ENCODE measurements at regions not wholly inside any gene's neighbourhood (a gene's known extent, or its start where the extent isn't known, plus 50 kb on each side); places are given as distances from the start of the nearest gene placed in this dataset.
"Not testable (repeated sequence)": the region's sequence is repeated elsewhere in the genome, so short reads cannot be mapped to it uniquely, and the experiment has no call there.

- no peak for DNase-seq (ENCODE audit: low read depth in 2 of 2)
Observed at GRCh38 chr20:40890635-40891034, 138.0 kb upstream of the TOP1 start.

- DNase-seq (ENCODE audit: low read depth in 2 of 2), result no peak
Observed at GRCh38 chr20:40891351-40891750, 137.3 kb upstream of the TOP1 start.

- DNase-seq (ENCODE audit: low read depth in 2 of 2), result no peak
Observed at GRCh38 chr20:40892642-40893041, 136.0 kb upstream of the TOP1 start.

DNA sequence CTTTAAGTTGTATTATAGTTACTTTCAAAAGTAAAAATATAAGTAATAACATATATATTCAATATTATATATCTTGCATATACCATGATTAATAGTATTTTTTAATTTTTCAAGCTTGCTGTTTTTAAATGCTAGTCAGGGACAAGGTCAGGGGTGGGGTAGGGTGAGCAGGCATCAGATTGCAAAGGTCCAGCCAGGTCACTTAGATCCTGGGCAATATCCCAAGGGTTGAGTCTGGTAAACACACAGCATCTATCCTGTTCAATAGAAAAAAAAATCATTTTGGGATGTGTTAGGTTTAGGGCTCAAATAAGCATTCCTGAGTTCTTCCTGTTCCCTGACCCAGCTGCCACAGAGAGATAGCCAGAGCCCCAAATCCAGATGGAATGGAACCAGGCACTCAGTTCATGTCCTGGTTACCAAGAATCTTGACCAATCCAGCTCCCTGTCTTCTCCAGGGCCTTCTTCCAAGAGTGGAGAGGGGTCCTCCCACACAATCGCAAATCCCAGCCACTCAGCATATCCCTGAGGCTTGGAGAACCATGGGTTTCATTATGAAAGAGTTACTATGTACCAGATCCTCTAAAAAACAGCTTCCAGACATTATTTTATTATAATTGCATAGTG is 134.9 kb upstream of the TOP1 start:
- DNase-seq (ENCODE audit: low read depth in 2 of 2), result no peak

DNA sequence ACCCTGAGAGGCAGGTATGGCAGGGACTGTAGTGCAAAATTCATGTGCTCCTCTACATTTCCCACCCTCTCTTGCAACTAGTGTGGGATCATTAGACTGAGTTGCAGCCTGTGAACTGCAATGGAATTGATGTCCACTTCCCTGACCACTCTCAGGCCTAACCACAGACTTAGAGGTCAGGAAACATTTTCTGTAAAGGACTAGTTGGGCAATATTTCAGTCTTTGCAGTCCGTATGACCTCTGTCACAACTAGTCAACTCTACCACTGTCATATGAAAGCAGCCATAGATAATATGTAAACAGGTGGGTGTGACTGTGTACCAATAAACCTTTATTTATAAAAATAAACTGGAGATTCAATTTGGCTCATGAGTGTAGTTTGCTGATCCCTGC is 134.4 kb upstream of the TOP1 start:
- DNase-seq (ENCODE audit: low read depth in 2 of 2), result no peak

- no peak for DNase-seq (ENCODE audit: low read depth in 2 of 2)
Observed at GRCh38 chr20:40895182-40895581, 133.4 kb upstream of the TOP1 start.

DNA sequence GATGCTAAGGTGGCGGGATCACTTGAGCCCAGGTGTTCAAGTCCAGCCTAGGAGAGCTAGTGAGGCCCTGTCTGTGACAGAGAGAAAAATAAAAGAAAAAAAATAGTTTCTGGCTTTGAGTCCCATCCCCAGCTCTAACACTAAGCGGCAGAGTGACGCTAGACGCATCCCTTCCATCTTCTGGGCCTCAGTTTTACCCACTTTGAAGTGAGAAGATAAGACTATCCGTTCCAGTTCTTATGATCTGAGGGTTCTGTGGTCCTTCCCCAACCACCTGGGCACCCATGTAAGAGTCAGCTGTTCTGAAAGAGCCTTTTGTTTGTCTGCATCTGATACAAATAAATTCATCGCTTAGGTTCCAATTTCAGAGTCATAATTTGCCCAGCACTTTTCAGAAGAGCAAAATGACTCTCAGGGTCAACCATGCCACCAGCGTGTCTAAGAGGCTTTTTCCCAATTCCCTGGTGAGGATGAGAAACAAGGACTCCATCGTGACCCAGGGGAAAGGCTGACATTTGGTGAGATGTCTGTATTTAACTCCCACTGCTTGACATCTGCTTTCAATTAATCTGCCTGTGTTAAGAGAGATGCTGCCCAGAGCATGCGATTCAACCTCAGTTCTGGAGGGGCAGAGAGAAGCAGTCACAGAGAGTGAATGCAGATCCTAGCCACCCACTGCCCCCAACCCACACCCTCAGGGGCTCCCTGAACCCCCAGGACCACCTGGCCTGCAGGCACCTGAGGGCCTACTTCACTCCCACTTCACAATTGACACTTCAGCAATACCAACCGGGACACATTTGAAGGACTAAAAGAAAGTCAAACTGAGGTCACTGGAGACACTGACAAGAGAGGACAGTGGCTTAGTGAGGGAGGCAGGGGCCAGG is 131.6 kb upstream of the TOP1 start:
- no peak for DNase-seq (ENCODE audit: low read depth in 2 of 2)

- DNase-seq (ENCODE audit: low read depth in 2 of 2), result no peak
Observed at GRCh38 chr20:40899344-40899743, 129.3 kb upstream of the TOP1 start.

- no peak for DNase-seq (ENCODE audit: low read depth in 2 of 2)
Observed at GRCh38 chr20:40900666-40901215, 127.9 kb upstream of the TOP1 start.

GRCh38 chr20:40902661-40903060 is 126.0 kb upstream of the TOP1 start:
- DNase-seq (ENCODE audit: low read depth in 2 of 2), result no peak

- no peak for DNase-seq (ENCODE audit: low read depth in 2 of 2)
Observed at GRCh38 chr20:40908309-40908708, 120.3 kb upstream of the TOP1 start.

DNA sequence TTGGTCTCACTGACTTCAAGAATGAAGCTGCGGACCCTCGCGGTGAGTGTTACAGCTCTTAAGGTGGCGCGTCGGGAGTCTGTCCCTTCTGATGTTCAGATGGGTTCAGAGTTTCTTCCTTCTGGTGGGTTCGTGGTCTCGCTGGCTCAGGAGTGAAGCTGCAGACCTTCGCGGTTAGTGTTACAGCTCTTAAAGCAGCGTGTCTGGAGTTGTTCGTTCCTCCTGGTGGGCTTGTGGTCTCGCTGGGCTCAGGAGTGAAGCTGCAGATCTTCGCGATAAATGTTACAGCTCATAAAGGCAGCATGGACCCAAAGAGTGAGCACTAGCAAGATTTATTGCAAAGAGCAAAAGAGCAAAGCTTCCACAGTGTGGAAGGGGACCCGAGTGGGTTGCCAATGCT is 119.1 kb upstream of the TOP1 start:
- not testable (repeated sequence) for DNase-seq (ENCODE audit: low read depth in 2 of 2)

GRCh38 chr20:40910436-40910835 is 118.2 kb upstream of the TOP1 start:
- not testable (repeated sequence) for DNase-seq (ENCODE audit: low read depth in 2 of 2)

DNA sequence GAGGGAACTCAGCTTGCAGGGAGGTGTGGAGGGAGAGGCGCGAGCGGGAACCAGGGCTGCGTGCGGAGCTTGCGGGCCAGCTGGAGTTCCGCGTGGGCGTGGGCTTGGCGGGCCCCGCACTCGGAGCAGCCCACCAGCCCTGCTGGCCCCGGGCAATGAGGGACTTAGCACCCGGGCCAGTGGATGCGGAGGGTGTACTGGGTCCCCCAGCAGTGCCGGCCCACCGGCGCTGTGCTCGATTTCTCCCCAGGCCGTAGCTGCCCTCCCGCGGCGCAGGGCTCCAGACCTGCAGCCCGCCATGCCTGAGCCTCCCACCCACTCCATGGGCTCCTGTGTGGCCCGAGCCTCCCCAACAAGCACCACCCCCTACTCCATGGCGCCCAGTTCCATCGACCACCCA is 117.5 kb upstream of the TOP1 start:
- DNase-seq (ENCODE audit: low read depth in 2 of 2), result not testable (repeated sequence)

DNA sequence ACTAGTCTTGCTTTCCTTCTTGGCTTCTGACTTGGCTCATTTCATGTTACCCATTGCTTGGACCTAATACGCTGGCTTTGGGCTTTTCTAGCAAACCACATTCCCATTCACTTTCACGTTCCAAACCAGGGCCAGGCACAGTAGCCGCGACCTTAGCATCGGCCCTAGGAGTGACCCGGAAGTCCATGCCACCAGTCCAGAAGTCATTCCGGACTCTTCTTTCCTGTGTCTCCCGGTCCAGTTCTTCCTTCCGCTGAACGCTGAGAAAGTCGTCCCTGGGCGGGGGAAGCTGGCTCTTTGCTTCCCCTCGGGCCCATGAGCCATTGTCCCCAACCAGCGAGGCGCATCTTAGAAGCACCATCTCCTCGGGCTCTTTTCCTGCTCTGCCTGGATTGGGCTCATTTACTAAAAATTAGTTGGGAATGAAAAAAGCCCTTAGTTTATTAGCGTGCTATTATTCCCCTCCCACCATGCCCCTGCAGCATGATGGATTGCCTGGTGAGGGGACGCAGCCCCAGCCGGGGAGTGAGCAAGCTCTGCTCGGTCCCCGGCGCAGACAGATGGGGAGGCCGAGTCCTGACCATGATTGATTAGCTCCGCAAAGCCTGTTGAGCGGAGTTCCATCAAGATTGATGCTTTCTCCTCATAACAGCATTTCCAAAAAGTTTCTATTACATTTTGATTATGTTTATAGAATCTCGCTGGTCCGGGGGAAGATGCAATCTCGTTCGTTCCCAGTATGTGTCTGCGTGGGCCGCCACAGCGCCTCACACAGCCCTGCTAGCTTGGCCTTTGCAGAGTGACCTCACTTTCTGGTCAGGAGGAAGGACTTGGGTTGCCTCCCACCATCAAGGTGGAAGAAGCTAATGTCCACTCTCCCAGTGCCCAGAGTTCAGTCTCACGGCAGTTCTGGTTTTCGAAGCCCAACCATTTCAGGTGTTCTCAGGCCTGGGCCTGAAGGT is 115.1 kb upstream of the TOP1 start:
- DNase-seq (ENCODE audit: low read depth in 2 of 2), result no peak

- DNase-seq (ENCODE audit: low read depth in 2 of 2), result no peak
Observed at GRCh38 chr20:40915756-40916155, 112.9 kb upstream of the TOP1 start.

DNA sequence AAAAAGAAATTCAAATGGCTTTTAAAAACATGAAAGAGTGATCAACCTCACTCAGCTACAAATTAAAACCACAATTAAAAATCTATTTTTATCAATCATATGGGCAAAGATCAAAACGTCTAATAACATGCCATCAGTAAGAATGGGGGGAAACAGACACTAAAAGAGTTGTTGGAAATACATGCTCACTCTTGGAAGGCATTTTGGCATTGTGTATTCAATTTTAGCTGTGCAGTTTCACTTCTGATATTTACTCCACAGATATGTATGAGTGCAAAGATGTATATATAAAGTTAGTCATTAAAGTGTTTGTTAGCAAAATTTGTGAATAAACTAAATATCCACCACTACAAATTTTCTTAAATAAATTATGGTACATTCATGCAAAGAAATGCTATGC is 112.3 kb upstream of the TOP1 start:
- DNase-seq (ENCODE audit: low read depth in 2 of 2), result no peak

DNA sequence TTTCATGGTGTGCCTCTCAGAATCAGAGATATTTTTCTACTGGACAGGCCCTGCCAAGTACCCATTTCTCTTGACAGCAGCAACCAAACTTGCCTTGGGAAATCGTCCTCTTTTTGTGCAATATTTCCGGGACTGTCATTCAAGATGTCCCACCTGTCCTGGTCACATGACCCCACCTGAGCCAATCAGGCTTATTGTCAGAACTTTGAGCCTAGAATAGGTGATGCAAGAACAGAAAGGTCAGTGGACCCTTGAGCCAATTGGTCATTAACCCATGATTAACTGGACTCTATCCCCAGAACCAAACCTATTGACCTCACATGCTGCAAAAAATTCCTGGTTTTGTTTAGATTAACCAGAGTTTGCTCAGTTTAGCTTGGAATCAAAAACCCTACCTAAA is 108.3 kb upstream of the TOP1 start:
- DNase-seq (ENCODE audit: low read depth in 2 of 2), result no peak

DNA sequence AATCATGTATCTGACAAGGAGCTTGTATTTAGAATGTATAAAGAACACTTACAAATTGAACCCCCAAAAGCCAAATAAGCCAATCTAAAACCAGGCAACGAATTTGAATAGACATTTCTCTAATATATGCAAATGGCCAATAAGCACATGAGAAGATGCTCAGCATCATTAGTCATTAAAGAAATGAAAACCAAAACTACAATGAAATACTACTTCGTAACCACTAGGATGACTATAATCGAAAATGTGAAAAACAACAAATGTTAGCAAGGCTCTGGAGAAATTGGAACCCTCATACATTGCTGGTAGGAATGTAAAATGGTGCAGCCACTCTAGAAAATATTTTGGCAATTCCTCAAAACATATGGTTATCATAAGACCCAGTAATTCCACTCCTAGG is 105.8 kb upstream of the TOP1 start:
- DNase-seq (ENCODE audit: low read depth in 2 of 2), result no peak

DNA sequence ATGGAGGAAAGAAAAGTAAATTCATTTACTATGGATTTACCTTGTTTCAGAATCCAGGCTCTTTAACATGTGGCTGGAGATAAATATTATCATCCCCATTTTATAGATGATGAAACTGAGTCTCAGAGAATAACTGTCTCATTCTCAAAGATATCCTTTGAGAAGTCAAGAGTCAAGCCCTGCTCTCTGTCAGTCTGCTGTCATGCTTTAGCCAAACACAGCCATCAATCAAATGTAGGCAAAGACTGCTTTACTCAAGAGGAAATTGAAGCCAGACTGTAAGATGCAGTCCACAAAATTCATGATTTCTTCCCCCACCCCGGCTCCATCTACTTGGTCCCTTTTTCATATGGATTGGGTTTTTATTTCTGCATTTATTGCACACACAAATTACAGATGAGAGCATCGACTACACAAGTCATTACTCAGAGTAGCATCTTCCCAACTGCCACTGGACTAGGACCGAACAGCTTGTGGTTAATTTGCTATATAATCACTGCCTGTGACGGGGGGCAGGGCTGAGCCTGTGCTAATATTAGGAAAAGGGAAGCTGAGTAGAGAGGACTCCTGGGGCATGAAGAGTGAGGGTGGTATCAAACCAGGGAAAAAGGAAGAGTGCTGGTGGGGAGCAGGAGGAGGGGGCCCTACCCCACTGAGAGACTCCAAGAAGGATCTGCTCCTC is 102.7 kb upstream of the TOP1 start:
- no peak for DNase-seq (ENCODE audit: low read depth in 2 of 2)

GRCh38 chr20:40926928-40927327 is 101.7 kb upstream of the TOP1 start:
- DNase-seq (ENCODE audit: low read depth in 2 of 2), result no peak
